Spleen (tissue), 11 donors: ENCODE measurements at regions not wholly inside any gene's neighbourhood (a gene's known extent, or its start where the extent isn't known, plus 50 kb on each side); places are given as distances from the start of the nearest gene placed in this dataset.

Experiments
- DNase-seq: peaks from one replicate; pipeline ENCODE4 v3.0.0-alpha.2; 2020
- H3K27ac ChIP-seq, 8 donors: fragments of 200-600 bp; sonication (generic) in 7 of 8; 1 replicate in 4 of 8; 2 replicates in 4 of 8; pipeline versions ENCODE4 v1.5.0 to v1.8.0; 2016 to 2021; ENCODE audit warnings: inconsistent platforms in 4 of 8, mild to moderate bottlenecking in 4 of 8, moderate library complexity in 1 of 8
- H3K27me3 ChIP-seq, 7 donors: fragments of 200-600 bp; sonication (generic) in 6 of 7; replicated peaks in 1 of 7; 1 replicate in 4 of 7; 2 replicates in 3 of 7; pipeline versions ENCODE4 v1.5.0 to v1.8.0; 2016 to 2021; ENCODE audit warnings: inconsistent platforms in 3 of 7, mild to moderate bottlenecking in 1 of 7
- H3K36me3 ChIP-seq, 6 donors: fragments of 200-600 bp; sonication (generic) in 5 of 6; 1 replicate in 4 of 6; 2 replicates in 2 of 6; pipeline versions ENCODE4 v1.5.0 to v1.8.0; 2016 to 2021; ENCODE audit warnings: inconsistent platforms in 2 of 6
- H3K4me1 ChIP-seq, 6 donors: fragments of 200-600 bp; sonication (generic) in 5 of 6; 1 replicate in 3 of 6; 2 replicates in 3 of 6; pipeline versions ENCODE4 v1.5.0 to v1.8.0; 2016 to 2021; ENCODE audit warnings: inconsistent platforms in 3 of 6
- H3K4me3 ChIP-seq, 8 donors: fragments of 200-600 bp; sonication (generic) in 7 of 8; 1 replicate in 4 of 8; 2 replicates in 4 of 8; pipeline versions ENCODE4 v1.5.0 to v1.8.0; 2016 to 2021; ENCODE audit warnings: inconsistent platforms in 4 of 8, mild to moderate bottlenecking in 4 of 8, moderate library complexity in 2 of 8
- H3K9me3 ChIP-seq, 8 donors: fragments of 200-600 bp; sonication (generic) in 7 of 8; 1 replicate in 4 of 8; 2 replicates in 4 of 8; pipeline versions ENCODE4 v1.5.0 to v1.8.0; 2016 to 2021; ENCODE audit warnings: inconsistent platforms in 4 of 8
- CTCF ChIP-seq, 11 experiments: fragments of 200-600 bp in 7 of 11; fragments of 450-650 bp in 4 of 11; sonication (generic) in 4 of 11; IDR thresholded peaks in 8 of 11; conservative IDR thresholded peaks in 3 of 11; 1 replicate in 7 of 11; 2 replicates in 4 of 11; pipeline versions ENCODE4 v1.4.0 to v1.8.0; 2016 to 2021; ENCODE audit warnings: antibody characterized with exemption in 11 of 11, inconsistent platforms in 4 of 11, mild to moderate bottlenecking in 1 of 11
- POLR2A ChIP-seq, 3 donors: fragments of 450-650 bp; IDR thresholded peaks; one replicate each; pipeline ENCODE4 v1.5.1; 2017; ENCODE audit warnings: antibody characterized with exemption in 3 of 3, mild to moderate bottlenecking in 1 of 3
- POLR2AphosphoS5 ChIP-seq, 3 donors: sonication (generic); formaldehyde crosslinking; IDR thresholded peaks; one replicate each; pipeline ENCODE4 v1.5.1; 2017; ENCODE audit warnings: antibody characterized with exemption in 3 of 3
- WGBS, 5 donors: extraction: QIAGEN DNeasy Blood & Tissue Kit in 3 of 5; methylation state at CpG; one replicate each; pipeline versions ENCODE4 v1.1.5 to v1.1.7; 2013 to 2018; 5-methylcytosine and 5-hydroxymethylcytosine counted together
- intact Hi-C: fragments of 100-400 bp; cut with DNase I; formaldehyde crosslinking; loops from one replicate; pipeline ENCODE4 v1.15.0; 2023; ENCODE audit warnings: low total_unique reads
- donor health status: healthy with polysubstance abuse.
- donor health status: DM: no; HTN: no; CAD: no; lungs with moderate emphysema.
- donor health status: DM: no; HTN: no; CAD: no.
- donor health status: Bipolar disorder and iron deficiency.
- donor health status: healthy.
- donor health status: DM: no; HTN: no; CAD: no.
- donor health status: DM: yes; HTN: yes; CAD: no.

GRCh38 chr11:56887940-56888339, 100.8 kb upstream of the OR5AK2 start:
- H3K27me3 ChIP-seq: no peaks in the 10 kb centered on the region
- intact Hi-C loops: no loop called here
- H3K36me3 ChIP-seq: no peaks in the 10 kb centered on the region
- no peak for DNase-seq
- no peak overlapping the region for H3K4me3 ChIP-seq
- no peak overlapping the region for H3K27ac ChIP-seq
- H3K4me1 ChIP-seq: no peaks in the 10 kb centered on the region
- TF ChIP-seq CTCF (IDR thresholded peaks at IDR 0.05 in 8 of 11, conservative IDR thresholded peaks at IDR 0.05 in 3 of 11) (no peak), POLR2AphosphoS5 (IDR thresholded peaks at IDR 0.05) (no peak), POLR2A (IDR thresholded peaks at IDR 0.05) (no peak)
- H3K9me3 ChIP-seq: no peaks in the 10 kb centered on the region
- WGBS, 5 donors: 81 to 95% (median 90%) methylated on average over 3 of the region's 3 CpGs

GRCh38 chr11:56886455-56886854, 102.3 kb upstream of the OR5AK2 start:
- Histone ChIP-seq H3K4me1 (no peaks in the 10 kb centered on the region), H3K27me3 (no peaks in the 10 kb centered on the region), H3K9me3 (no peaks in the 10 kb centered on the region), H3K27ac (no peak overlapping the region), H3K36me3 (no peaks in the 10 kb centered on the region), H3K4me3 (no peak overlapping the region)
- TF ChIP-seq POLR2A (IDR thresholded peaks at IDR 0.05) (no peak), POLR2AphosphoS5 (IDR thresholded peaks at IDR 0.05) (no peak), CTCF (IDR thresholded peaks at IDR 0.05 in 8 of 11, conservative IDR thresholded peaks at IDR 0.05 in 3 of 11) (no peak)
- 75 to 87% (median 84%) methylated on average over 6 of the region's 6 CpGs for WGBS, 5 donors
- no peak for DNase-seq
- intact Hi-C loops: no loop called here

- Histone ChIP-seq H3K9me3 (no peaks in the 10 kb centered on the region), H3K36me3 (no peaks in the 10 kb centered on the region), H3K4me3 (no peak overlapping the region), H3K4me1 (no peaks in the 10 kb centered on the region), H3K27me3 (no peaks in the 10 kb centered on the region), H3K27ac (no peak overlapping the region)
- intact Hi-C loops: no loop called here
- TF ChIP-seq POLR2AphosphoS5 (IDR thresholded peaks at IDR 0.05) (no peak), POLR2A (IDR thresholded peaks at IDR 0.05) (no peak), CTCF (IDR thresholded peaks at IDR 0.05 in 8 of 11, conservative IDR thresholded peaks at IDR 0.05 in 3 of 11) (no peak)
- WGBS, 5 donors: 53 to 84% (median 65%) methylated on average over 2 of the region's 2 CpGs
- DNase-seq: no peak
These were observed 102.9 kb upstream of the OR5AK2 start for GRCh38 chr11:56885854-56886253.

- Histone ChIP-seq H3K4me1 (no peaks in the 10 kb centered on the region), H3K27ac (peak overlapping the region in 1 of 8 donors; percentile 23), H3K36me3 (no peaks in the 10 kb centered on the region), H3K27me3 (no peaks in the 10 kb centered on the region), H3K9me3 (no peaks in the 10 kb centered on the region), H3K4me3 (no peak overlapping the region)
- 30 to 59% (median 42%) methylated on average over 1 of the region's 1 CpG for WGBS, 5 donors
- DNase-seq: no peak
- TF ChIP-seq POLR2AphosphoS5 (IDR thresholded peaks at IDR 0.05) (no peak), CTCF (IDR thresholded peaks at IDR 0.05 in 8 of 11, conservative IDR thresholded peaks at IDR 0.05 in 3 of 11) (no peak), POLR2A (IDR thresholded peaks at IDR 0.05) (no peak)
- intact Hi-C loops: no loop called here
These were observed 103.5 kb upstream of the OR5AK2 start for GRCh38 chr11:56885177-56885576.
